GM18511 (cell line): ENCODE measurements at regions not wholly inside any gene's neighbourhood (a gene's known extent, or its start where the extent isn't known, plus 50 kb on each side); places are given as distances from the start of the nearest gene placed in this dataset.
"Not testable (repeated sequence)": the region's sequence is repeated elsewhere in the genome, so short reads cannot be mapped to it uniquely, and the experiment has no call there.

Source experiments
- ATAC-seq: cut with Tn5 transposase; IDR thresholded peaks from one replicate; pipeline ENCODE4 v1.9.1; 2021; ENCODE audit warnings: mild to moderate bottlenecking, moderate library complexity; ENCODE audit not compliant: unreplicated experiment

DNA sequence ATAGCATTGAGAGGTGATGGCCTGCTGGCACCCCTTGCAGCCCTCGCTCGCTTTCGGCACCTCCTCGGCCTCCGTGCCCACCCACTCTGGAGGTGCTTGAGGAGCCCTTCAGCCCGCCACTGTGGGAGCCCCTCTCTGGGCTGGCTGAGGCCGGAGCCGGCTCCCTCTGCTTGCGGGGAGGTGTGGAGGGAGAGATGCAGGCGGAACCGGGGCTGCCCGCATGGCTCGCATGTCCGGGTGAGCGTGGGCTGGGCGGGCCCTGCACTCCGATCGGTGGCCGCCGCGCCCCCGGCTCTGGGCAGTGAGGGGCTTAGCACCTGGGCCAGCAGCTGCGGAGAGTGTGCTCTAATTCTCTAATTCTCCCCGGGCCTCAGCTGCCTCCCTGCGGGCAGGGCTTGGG lies 101.1 kb downstream of the KIF4B start:
- no peak for ATAC-seq

DNA sequence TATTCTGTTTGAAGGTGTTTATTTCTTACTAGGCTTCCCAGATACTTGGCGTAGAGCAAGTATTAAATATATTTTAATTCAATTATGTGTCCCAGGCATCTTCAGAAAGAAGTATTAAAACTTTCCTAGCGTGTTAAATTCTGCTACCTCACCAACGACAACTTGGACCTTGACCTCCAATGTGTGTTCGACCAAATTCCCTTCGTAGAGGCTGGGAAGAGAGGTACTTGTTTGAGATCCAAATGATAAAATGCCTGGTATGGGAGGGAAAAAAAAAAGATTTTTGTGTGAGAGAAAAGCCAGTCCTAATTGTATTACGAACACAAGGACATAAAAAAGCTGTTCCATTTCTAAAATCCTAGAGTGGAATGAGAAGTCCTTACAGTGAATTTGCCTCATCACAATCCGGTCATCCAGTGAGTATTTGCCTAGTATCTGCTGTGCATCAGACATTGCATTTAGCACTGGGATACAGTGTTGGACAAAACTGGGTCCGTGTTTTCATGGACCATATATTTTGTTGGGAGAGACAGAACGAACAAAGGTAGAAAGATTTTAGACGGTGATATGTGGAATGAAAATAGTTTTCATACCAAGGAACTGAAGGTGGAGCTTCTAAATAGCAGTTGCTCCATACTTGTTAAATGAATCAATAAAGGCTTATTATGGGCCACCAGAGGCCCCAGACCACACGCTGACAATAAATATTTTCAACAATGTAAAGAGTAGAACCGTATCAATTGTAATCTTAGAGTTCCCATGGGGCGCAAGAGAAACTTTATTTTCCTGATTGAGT lies 103.1 kb downstream of the KIF4B start:
- no peak for ATAC-seq

DNA sequence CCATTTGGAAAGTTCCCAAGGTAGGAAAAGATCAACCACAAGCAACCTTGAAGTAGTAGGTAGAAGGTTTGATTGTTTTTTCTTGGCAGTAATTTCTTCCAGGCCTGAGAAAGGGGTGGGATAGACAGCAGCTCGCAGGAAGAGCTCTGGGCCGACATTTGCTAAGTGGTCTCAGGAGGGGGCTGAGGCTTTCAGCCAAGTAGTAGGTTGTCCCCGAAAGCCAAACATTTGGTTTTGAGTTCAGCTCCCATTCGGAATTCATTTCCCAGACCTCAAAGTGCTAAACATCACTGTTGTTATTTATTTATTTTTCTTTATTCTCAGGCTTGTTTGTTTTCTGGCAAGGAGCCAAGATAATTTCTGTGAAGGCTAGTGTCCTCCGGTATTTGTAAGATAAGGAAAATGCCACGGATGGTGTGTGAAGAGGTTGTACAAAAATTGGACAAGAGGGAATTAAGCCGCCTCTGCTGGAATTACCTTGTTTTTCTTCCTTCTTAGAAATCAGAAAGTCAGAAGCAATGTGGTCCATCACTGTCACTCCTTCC lies 112.1 kb downstream of the KIF4B start:
- no peak for ATAC-seq

DNA sequence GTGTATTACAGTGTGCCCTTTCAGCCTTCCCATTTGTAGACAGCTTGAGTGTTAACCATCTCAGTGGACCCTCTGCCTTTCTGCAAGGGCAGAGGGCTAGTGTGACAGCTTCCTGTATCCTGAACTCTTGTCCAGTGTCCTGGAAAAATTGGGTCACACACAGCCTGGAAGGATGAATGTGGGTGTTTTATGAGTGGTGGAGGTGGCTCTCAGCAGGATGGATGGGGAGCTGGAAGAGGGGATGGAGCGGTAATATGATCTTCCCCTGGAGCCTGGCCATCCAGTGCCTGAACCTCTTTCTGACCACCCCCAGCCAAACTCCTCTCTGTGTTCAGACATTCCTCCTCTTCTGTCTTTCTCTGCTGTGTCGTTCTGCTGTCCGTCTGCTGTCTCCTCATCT lies 113.0 kb downstream of the KIF4B start:
- no peak for ATAC-seq

DNA sequence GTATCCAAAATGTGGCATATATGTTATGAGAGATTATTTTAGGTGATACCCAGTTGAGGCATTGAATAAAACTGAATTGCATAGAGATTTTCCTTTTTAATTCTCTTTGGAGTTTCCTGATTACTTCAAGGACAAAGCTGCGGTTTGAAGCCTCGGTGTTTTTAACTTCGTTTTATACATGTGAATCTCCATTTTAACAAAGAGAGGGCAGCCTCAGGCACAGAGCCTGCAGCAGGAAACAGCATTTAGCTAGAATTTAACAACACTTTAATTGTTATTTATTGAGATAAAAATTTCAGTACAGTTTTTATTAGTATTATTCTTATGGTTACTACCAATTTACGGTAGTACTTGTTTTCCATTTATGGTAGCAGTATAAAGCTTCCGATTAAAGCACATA lies 114.0 kb downstream of the KIF4B start:
- no peak for ATAC-seq

DNA sequence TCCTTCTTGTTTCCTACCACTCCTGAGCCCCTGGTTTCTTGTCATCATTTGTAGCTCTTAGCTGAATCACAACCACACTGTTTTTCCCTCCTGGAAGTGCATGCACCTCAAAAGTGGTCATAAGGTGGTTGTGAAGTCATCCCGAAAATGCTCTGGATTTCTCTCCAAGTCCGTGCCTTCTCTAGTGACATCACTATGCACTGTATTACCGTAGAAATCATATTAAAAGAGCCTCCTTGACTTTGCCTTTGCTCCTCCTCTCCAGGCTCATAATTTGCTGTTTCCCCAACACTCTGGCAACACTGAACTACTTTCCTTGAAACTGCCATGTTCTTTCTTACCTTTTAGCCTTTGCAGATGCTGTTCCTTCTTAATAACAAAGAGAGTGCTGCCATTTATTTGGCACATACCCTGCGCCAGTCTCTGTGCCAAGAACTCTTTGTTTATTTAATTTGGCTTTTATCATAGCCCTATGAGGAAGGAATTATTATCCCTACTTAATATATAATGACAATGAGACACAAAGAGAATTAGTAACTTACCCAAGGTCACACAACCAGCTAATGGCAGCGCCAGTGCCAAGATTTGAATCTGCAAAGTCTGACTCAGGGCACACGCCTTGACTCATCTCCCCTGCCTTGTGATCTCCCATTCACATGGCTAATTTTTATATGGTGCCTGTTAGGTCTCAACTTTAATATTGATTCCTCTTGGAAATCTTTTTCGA lies 115.4 kb downstream of the KIF4B start:
- ATAC-seq, result no peak

DNA sequence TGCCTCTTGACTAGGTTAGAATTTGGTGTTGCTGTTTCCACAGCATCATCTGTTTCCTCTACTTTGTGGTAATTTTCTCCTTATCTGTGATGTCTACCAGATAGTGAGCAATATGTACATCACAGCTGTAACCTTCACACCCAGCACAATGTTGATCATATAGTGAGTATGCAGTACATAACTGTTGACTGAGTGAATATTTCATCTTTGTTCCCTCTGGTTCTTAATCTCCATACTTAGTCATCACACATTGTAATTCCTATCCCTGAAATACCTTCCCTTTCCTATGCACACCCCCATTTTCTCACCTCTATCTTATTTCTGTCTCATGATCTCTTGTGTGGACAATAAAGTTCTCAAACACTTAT lies 115.9 kb downstream of the KIF4B start:
- ATAC-seq, result no peak

DNA sequence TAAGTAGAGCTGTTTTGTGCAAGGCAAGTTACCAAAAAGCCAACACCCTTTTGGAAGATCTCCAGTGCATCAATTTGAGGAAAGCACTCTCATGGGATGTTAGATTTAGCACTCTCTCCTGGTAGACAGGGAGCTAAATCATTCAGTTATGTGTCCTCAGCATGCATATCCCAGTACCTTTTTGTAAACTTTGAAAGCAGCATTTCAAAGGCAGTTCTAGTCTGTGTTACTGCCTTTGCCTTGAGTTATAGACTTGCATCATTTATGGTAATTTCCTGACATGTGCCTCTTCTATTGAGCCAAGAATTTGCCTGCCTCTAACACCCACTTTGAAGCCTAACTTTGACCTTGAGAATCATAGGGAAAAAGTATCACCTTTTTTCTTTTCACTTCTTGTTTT lies 120.6 kb downstream of the KIF4B start:
- ATAC-seq, result no peak

DNA sequence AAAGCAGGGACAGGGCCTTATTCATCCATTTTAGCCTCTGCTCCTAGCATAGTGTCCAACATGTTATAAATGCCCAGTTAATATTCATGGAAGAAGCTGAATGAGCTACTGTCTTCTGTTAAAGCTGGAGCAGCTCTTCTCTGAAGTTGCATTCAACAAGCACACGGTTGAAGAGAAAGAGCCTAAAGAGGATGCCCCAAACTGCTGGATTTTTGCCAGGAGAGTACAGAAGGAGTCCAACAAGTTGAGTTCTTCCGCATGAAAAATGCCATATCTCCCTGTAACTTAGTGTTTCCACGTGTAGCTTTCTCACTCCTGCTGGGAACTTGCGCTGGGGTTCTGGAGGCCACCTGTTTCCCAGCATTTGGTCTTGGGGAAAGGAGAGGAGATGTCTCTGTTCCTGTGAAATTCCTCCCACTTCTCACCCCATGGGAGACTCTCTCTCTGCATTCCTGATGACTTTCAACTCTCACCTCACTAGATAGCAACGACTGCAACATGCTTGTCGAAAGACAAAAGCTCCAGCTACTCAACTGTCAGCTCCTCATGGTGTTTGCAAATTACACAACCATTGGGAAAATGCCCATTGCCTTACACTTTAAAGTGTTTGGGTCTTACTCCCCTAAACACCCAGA lies 122.8 kb downstream of the KIF4B start:
- no peak for ATAC-seq

DNA sequence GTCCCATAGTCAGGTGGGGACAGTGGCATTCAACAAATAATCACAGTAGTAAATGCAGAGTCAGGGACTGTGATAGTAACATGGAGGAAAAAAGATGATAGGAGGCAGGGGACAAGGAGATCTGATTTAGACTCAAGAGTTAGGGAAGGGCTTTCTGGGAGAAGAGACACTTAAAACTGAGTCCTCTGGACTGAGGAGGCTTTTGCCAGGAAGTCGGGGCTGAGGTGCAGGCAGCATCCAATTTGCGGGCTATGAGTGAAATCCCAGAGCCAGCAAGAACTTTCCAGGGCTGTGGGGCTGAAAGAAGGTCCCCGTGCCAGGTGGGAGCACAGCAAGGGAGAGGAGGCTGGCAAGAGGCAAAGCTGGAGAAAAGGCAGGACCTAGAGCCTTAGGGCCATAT lies 124.1 kb downstream of the KIF4B start:
- no peak for ATAC-seq

DNA sequence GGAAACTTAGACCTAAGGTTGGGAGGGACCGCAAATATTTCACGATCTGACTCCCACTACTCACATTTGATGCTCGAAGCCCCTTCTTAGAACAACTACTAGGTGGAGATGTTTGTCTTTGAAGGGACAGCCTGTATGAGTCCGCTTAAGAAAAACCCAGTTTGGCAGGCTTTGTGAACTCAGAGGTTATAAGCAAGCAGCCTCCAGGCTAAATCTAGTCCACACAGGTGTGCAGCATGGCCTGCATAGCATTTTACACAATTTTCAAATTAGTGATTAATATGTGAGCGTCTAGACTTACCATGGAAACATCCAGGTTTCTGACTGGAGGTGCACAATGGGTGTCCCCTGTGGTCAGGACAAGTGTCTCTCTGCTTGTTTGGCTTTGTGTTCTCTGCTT lies 127.1 kb downstream of the KIF4B start:
- ATAC-seq, result no peak

DNA sequence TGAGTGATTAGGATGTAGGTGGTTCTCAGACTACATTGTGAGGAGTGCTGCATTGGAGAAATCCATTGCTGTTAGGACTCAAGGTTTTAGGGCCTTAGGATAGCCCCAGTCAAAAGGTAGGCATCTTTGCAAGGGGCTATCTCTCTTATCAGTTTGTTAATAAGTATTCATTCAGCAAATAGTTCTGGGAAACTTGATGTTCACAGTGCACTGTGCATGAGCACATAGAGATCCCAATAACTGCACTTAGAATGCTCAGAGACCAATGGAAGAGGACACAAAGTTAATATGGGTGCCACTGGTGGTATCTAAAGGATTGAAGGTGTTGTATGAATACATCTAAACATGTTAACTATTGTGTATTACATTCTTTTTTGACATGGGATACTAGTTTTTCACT lies 131.4 kb downstream of the KIF4B start:
- ATAC-seq, result no peak

DNA sequence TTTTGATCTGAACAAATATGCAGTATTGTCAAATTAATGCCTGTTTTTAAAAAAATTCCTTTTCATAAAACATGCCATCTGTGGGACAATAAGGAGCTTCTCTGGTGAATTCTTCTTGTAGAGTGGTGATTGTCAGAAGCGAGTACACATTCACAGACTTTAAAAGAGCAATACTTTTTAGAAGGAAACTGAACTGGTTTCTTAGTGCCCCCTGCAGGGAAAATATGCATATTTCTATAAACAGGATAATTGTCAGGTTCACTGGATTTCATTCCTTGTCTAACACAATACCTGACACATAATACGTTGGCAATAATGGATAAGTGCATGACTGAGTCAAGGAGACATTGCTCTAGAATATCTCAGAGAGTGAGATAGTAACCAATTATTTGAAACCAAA lies 133.7 kb downstream of the KIF4B start:
- ATAC-seq, result no peak

DNA sequence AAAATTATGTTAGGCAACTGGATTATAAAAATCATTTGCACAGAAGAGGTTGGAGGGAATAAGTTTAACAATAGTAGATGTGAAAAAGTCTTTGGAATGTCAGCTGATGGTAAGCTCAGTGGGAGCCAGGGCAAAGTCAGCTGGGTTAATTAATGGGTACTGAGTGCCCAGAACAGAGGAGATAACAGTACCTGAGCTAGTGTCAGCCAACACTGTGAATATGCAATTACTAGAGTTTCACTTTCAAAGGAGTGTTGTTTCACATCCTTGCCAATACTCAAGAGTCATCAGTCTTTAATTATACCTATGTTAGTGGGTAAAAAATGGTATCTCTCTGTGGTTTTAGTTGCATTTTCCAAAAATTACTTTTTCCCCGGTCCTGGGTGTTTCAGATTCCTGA lies 135.1 kb downstream of the KIF4B start:
- no peak for ATAC-seq

DNA sequence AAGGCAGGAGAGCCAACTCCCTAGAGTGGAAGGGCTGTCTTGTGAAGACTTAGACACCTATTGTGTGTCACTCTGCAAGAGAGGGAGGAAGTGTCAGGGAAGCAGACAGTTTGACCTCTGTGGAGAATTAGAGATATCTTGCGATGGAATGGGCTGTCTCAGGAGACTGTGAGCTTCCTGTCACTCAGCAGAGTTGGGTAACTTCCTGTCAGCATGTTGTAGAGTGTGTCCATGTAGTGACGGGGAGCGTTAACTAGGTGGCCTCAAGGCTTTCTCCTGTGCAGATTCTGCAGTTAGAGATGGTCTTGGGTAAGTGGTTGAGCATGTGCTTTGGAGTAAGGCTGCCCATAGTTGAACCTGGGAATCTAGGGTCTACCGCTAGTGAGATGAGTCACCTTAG lies 136.5 kb downstream of the KIF4B start:
- no peak for ATAC-seq

DNA sequence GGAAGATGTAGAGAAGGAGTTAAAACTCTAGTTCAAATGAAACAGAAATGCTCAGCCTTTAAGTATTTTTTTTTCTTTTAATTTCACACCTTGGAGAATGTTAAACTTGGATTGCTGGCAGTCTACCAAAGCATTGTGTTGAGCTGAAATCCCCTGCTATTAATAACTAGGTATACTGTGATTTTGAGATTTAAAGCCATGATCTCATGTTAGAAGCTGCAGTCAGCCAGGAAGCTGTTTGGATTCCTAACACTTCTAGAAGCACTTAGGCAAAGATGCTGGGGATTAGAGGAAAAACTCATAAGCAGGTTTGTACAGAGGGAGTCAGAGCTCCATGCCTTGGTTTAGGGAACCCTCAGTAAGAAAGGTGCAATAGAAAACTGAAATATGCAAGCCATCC lies 141.4 kb downstream of the KIF4B start:
- no peak for ATAC-seq

DNA sequence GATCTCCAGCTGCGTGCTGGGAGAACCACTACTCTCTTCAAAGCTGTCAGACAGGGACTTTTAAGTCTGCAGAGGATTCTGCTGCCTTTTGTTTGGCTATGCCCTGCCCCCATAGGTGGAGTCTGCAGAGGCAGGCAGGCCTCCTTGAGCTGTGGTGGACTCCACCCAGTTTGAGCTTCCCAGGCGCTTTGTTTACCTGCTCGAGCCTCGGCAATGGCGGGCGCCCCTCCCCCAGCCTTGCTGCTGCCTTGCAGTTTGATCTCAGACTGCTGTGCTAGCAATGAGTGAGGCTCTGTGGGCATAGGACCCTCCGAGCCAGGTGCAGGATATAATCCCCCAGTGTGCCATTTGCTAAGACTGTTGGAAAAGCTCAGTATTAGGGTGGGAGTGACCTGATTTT lies 149.5 kb downstream of the KIF4B start:
- not testable (repeated sequence) for ATAC-seq

DNA sequence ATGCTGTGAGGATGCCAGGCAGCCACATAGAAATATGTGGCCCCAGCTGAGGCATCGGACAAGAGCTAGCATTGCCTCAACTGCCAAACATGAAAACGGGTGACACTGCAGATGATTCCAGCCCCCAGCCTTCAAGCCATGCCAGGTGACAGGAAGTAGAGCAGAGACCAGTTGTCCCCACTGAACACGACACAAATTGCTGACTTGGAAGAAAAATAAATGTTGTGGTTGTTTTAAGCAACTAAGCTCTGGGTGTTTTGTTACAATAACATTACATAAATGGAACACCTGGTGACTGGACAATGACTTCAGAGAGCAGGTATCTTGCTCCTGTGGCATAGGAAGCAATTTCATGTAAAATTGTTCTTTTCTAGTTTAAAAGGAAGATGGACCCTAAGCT lies 154.2 kb downstream of the KIF4B start:
- ATAC-seq, result no peak

DNA sequence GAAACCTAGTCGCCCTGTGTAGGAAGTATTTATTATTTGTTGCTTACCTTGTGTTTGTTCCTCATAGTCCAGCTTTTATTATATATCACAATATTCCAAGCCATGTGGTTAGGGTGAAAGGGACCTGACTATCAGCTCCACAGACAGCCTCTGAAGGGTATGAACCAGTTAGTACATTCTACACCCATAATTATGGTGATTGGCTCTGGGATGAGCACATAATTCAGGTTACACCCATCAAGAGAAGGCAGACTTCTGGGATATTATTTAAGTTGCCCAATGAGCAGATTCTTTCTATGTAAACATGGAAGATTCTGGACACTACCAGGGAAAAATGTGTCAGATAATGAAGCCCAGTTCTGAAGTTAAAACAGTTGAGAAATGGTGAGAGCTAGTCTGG lies 168.0 kb downstream of the KIF4B start:
- ATAC-seq, result no peak

DNA sequence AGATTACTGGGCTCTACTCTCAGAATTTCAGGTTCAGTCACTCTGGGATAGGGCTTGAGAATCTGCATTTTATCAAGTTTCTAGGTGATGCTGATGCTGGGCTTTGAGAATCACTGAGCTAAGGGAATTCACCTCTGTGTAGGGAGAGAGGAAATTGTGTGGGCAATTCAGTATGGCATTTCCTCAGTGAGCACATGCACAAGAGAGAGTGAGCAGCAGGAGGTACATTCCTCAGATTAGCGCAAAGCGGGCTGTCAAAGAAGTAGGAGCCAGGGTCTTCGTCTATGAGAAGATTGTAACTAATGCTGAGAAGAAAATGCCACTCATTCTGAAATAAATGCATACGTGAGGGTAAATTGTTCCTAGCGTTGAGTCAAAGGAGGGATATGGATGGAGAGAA lies 175.9 kb downstream of the KIF4B start:
- no peak for ATAC-seq

DNA sequence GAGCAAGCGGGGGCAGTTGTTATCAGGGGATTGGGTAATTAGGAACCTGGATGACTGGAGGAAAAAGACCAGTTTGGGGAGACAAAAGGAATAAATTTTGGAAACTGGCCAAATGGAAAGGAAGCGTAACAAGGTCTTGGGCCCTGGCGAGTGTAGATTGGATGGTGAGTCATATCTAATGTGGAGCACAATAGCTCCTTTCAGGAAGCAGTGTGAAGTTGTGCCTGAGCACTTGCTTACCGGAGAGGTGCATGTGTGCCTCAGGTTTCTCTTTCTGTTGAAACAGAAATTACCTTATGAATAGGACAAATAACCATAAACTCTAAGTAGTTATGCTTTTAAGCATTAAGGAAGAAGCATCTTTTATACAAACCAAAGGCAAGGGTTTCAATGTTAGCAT lies 176.4 kb downstream of the KIF4B start:
- ATAC-seq, result no peak

DNA sequence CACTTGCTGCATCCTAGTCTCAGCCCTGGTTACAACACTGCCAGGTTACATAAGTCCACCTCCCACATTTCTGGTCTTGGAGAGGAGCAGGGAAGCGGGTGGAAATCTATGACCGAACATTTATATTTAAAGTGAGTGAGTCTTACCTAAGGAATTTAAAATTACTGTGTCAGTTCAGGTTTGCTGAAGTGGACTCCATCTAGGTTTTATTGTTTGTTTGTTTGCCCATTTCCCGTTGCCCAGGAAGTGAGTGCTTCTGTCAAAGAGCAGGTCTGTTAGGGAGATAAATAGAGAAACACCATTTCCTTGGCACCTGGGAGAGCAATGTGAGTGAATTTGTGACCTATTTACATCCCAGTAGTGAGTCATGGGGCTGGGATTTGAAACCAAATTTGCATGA lies 179.5 kb downstream of the KIF4B start:
- no peak for ATAC-seq
